Keratinocyte (primary cell): ENCODE measurements at regions not wholly inside any gene's neighbourhood (a gene's known extent, or its start where the extent isn't known, plus 50 kb on each side); places are given as distances from the start of the nearest gene placed in this dataset.

Source experiments
- DNase-seq: peaks from one replicate; pipeline ENCODE4 v3.0.0-alpha.2; 2011; ENCODE audit warnings: low read depth, missing footprints, low spot score
- FAIRE-seq: peaks from 2 replicates; lab custom pipeline; 2011; peaks lifted over from hg19 to GRCh38; lab: Jason Lieb, UNC
- H2AFZ ChIP-seq: 2 replicates; pipeline ENCODE4 v1.6.0; 2012; ENCODE audit warnings: low read length, control low read depth, inconsistent platforms; ENCODE audit not compliant: control insufficient read depth
- H3K27ac ChIP-seq: 2 replicates; pipeline ENCODE4 v1.5.1; 2011; ENCODE audit warnings: low read length; ENCODE audit not compliant: control insufficient read depth, insufficient read depth
- H3K27me3 ChIP-seq: 3 replicates; pipeline ENCODE4 v1.6.0; 2011; ENCODE audit warnings: low read length; ENCODE audit not compliant: control insufficient read depth, insufficient read depth; ENCODE audit errors: extremely low read depth
- H3K36me3 ChIP-seq, 2 experiments: 2 replicates in 1 of 2; 3 replicates in 1 of 2; pipeline ENCODE4 v1.5.1; 2011; ENCODE audit warnings: low read length in 2 of 2, mild to moderate bottlenecking in 1 of 2; ENCODE audit not compliant: control insufficient read depth in 2 of 2, insufficient read depth in 2 of 2; ENCODE audit errors: extremely low read depth in 1 of 2
- H3K4me1 ChIP-seq: 3 replicates; pipeline ENCODE4 v1.5.1; 2011; ENCODE audit warnings: low read length; ENCODE audit not compliant: control insufficient read depth, insufficient read depth; ENCODE audit errors: extremely low read depth
- H3K4me2 ChIP-seq: 3 replicates; pipeline ENCODE4 v1.6.0; 2011; ENCODE audit warnings: low read depth, low read length; ENCODE audit not compliant: control insufficient read depth, insufficient read depth; ENCODE audit errors: extremely low read depth
- H3K4me3 ChIP-seq, 3 experiments: fragments of 200-600 bp in 1 of 3; sonication (generic) in 1 of 3; 2 replicates in 2 of 3; 3 replicates in 1 of 3; pipeline ENCODE4 v1.5.1; 2011 to 2016; ENCODE audit warnings: low read length in 3 of 3, mild to moderate bottlenecking in 3 of 3, control low read depth in 2 of 3, inconsistent platforms in 1 of 3, low read depth in 1 of 3, mixed read lengths in 1 of 3, mixed run types in 1 of 3, moderate library complexity in 1 of 3; ENCODE audit not compliant: control insufficient read depth in 2 of 3, insufficient read depth in 2 of 3; ENCODE audit errors: extremely low read depth in 1 of 3
- H3K79me2 ChIP-seq: 2 replicates; pipeline ENCODE4 v1.6.0; 2012; ENCODE audit warnings: low read length; ENCODE audit not compliant: control insufficient read depth, insufficient read depth
- H3K9ac ChIP-seq: 3 replicates; pipeline ENCODE4 v1.6.0; 2011; ENCODE audit warnings: low read length; ENCODE audit not compliant: control insufficient read depth, insufficient read depth; ENCODE audit errors: extremely low read depth
- H3K9me1 ChIP-seq: 3 replicates; pipeline ENCODE4 v1.6.0; 2011; ENCODE audit warnings: low read length; ENCODE audit not compliant: control insufficient read depth, insufficient read depth; ENCODE audit errors: extremely low read depth
- H3K9me3 ChIP-seq: 2 replicates; pipeline ENCODE4 v1.5.1; 2012; ENCODE audit warnings: low read depth, low read length; ENCODE audit not compliant: control insufficient read depth
- H4K20me1 ChIP-seq: 3 replicates; pipeline ENCODE4 v1.6.0; 2011; ENCODE audit warnings: low read length; ENCODE audit not compliant: control insufficient read depth, insufficient read depth; ENCODE audit errors: extremely low read depth
- CTCF ChIP-seq, 3 experiments: IDR thresholded peaks in 1 of 3; conservative IDR thresholded peaks in 1 of 3; optimal IDR thresholded peaks in 1 of 3; 2 replicates in 2 of 3; 3 replicates in 1 of 3; pipeline versions ENCODE3 to v1.5.1; 2011; ENCODE audit warnings: low read length in 3 of 3, mild to moderate bottlenecking in 3 of 3, moderate library complexity in 2 of 3, control low read depth in 1 of 3, inconsistent platforms in 1 of 3; ENCODE audit not compliant: insufficient read depth in 2 of 3; ENCODE audit errors: extremely low read depth in 1 of 3
- EZH2 ChIP-seq: IDR thresholded peaks from one replicate; pipeline ENCODE4 v1.6.1; 2012; ENCODE audit warnings: inconsistent platforms, mild to moderate bottlenecking, low read length, moderate library complexity
- dilution Hi-C: fragments of 300-500 bp; cut with MboI; formaldehyde crosslinking; loops from one replicate; pipeline ENCODE4 v1.7.0; 2020; ENCODE audit warnings: low sequenced_read_pairs; ENCODE audit not compliant: extremely low pct_ligation_motif_present

- H3K4me1 ChIP-seq, result no peaks in the 10 kb centered on the region
- no peak overlapping the region for H3K9ac ChIP-seq
- no peak overlapping the region for H2AFZ ChIP-seq
- H3K27ac ChIP-seq, result no peak overlapping the region
- no peak overlapping the region for H3K4me3 ChIP-seq
- H3K9me3 ChIP-seq, result no peaks in the 10 kb centered on the region
- no peaks in the 10 kb centered on the region for H4K20me1 ChIP-seq
- no peaks in the 10 kb centered on the region for H3K36me3 ChIP-seq
- FAIRE-seq (no peak), DNase-seq (no peak)
- no peaks in the 10 kb centered on the region for H3K79me2 ChIP-seq
- no peaks in the 10 kb centered on the region for H3K9me1 ChIP-seq
- dilution Hi-C loops, result no loop called here
- TF ChIP-seq CTCF (optimal IDR thresholded peaks at IDR 0.05 in 1 of 3, IDR thresholded peaks at IDR 0.05 in 1 of 3, conservative IDR thresholded peaks at IDR 0.05 in 1 of 3; ENCODE audit: extremely low read depth in 1 of 3, insufficient read depth in 2 of 3, low read length in 3 of 3) (no peak), EZH2 (no peak)
- H3K27me3 ChIP-seq, result no peaks in the 10 kb centered on the region
- no peak overlapping the region for H3K4me2 ChIP-seq
Observed at GRCh38 chr18:67144329-67144728, 372.2 kb downstream of the DSEL start.

GRCh38 chr18:67143028-67143427 lies 373.5 kb downstream of the DSEL start:
- H3K9ac ChIP-seq, result no peak overlapping the region
- H3K9me3 ChIP-seq, result no peaks in the 10 kb centered on the region
- H3K4me2 ChIP-seq, result no peak overlapping the region
- DNase-seq (no peak), FAIRE-seq (no peak)
- H3K27ac ChIP-seq, result no peak overlapping the region
- TF ChIP-seq EZH2 (no peak), CTCF (optimal IDR thresholded peaks at IDR 0.05 in 1 of 3, IDR thresholded peaks at IDR 0.05 in 1 of 3, conservative IDR thresholded peaks at IDR 0.05 in 1 of 3; ENCODE audit: extremely low read depth in 1 of 3, insufficient read depth in 2 of 3, low read length in 3 of 3) (no peak)
- dilution Hi-C loops, result no loop called here
- H2AFZ ChIP-seq, result no peak overlapping the region
- no peaks in the 10 kb centered on the region for H3K36me3 ChIP-seq
- no peaks in the 10 kb centered on the region for H3K4me1 ChIP-seq
- H4K20me1 ChIP-seq, result no peaks in the 10 kb centered on the region
- no peak overlapping the region for H3K4me3 ChIP-seq
- H3K79me2 ChIP-seq, result no peaks in the 10 kb centered on the region
- no peaks in the 10 kb centered on the region for H3K9me1 ChIP-seq
- H3K27me3 ChIP-seq, result no peaks in the 10 kb centered on the region
